Activated CD8-positive, alpha-beta memory T cell treated with anti-CD3 and anti-CD28 coated beads for 4 hours (primary cell): ENCODE measurements at regions not wholly inside any gene's neighbourhood (a gene's known extent, or its start where the extent isn't known, plus 50 kb on each side); places are given as distances from the start of the nearest gene placed in this dataset.

ENCODE experiments used
- DNase-seq, 2 donors: peaks; one replicate each; pipeline ENCODE4 v3.0.0-alpha.2; 2020; ENCODE audit warnings: low read depth in 2 of 2

DNA sequence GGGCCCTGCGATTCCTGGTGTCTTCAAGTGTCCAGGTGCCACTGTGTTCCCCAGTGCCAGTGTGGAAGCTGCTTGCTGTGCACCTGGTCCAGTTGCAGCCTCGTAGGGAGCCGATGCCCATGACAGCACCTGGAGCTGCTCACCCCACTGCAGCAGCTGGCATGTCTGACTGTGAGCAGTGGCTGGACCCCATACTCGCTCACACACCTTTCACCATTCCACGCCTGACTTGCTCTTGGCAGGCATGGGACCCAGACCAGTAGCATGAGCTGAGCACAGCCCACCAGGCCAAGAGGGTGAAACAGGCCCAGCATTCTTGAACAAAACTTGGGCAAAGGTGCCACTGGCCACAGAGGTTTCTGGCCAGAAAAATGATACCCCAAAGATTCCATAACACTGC lies 124.5 kb upstream of the THY1 start:
- DNase-seq, result no peak

DNA sequence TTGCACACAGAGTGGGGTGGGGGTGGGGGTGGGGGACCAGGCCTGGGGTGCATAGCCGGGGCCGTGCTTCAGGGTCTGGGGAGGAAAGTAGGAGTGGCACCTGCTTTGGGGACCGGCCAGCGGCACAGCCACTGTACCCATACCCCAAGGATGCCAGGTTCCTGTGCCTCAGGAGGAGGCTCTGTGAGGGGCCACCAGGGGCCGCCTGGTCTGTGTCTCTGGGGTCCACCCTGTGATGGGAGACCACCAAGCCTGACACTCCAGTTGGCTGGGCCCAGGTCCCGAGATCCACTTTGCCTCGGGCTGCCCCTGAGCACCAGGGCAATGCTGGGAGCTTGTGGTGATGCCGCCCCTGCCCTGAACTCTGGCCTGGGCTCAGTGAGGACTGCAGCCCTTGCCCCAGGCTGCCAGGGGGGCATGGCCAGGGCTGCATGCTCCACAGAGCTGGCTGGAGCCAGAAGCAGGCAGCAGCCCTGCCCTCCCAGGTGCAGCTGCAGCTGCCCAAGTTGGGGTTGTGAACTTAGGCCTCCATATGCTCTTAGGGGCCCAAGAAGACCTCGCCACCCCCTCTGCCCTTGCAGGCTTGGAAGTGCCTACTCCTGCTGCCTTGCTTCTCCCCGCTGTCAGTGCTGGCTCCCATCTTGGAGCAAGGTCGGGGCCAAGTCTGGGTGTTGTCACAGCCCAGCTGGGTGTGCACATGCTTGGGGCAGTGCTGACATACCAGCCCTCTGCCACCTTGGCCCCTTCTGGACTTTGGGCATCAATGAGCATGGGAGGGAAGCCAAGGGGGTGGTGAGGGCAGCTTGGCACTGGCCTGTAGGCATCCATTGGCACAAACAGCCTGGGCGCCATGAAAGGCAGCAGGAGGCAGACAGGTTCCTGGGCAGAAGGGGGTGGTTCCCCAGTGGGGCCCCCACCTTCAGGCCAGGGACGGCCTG lies 123.3 kb upstream of the THY1 start:
- no peak for DNase-seq

DNA sequence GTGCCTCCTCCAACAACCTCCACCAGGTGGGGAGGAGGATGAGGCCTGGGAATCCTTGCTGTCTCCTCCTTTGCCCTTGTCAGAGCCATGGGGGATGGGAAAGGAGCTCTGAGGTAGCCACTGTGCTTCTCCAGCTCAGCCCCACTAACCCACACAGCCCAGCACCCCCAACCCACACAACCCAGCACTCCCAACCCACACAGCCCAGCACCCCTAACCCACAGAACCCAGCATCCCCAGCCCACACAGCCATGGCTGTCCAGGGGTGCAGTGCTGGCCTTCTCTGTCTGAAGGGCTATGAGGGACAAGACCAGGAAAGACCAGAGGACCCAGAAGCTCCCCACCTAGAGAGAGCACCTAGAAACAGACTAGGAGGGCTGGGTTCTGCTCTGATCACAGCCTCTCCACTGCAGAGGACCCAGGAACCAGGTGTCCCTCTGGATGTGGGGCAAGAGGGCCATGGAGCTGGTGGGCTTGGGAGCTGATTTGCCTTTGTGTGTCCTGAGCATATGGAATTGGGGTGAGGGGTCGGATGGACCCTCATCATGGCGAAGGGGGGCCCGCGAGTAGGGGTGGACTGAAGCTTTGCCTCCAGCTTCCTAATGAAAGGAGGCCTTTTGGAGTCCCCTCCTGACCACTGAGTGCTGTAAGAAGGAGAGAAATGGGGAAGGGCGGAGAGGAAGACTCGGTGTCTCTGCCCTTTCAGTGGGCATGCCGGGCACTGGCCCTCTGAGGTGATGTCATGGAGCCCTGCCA lies 117.6 kb upstream of the THY1 start:
- no peak for DNase-seq

DNA sequence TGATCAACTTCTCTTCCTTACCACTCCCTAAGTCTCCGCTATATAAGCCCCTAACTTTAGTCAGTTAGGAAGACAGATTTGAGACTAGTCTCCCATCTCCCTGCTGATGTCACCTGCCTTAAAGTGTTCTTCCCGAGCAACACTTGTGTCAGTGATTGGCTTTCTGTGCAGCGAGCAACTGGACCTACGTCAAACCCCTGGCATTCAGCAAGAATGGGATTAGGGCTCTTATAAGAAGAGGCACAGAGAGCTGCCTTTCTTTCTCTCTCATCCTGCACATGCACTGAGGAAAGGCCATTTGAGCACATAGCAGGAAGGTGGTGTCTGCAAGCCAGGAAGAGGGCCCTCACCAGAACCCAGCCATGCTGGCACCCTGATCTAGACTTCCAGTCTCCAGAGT lies 116.6 kb upstream of the THY1 start:
- no peak for DNase-seq

DNA sequence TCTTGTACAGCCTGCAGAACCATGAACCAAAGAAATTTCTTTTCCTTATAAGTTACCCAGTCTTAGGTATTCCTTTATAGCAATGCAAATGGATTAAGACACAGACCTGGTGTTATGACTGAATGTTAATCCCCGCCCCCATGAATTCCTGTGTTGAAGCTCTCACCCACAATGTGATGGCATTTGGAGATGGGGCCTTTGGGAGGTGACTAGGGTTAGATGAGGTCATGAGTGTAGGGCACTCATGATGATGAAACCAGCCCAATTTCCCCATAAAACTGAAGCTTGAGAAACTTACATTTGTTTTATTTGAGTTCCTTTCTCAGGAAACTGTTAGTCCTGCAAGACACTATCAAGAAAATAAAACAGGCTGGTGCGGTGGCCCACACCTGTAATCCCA lies 115.8 kb upstream of the THY1 start:
- DNase-seq, result no peak

DNA sequence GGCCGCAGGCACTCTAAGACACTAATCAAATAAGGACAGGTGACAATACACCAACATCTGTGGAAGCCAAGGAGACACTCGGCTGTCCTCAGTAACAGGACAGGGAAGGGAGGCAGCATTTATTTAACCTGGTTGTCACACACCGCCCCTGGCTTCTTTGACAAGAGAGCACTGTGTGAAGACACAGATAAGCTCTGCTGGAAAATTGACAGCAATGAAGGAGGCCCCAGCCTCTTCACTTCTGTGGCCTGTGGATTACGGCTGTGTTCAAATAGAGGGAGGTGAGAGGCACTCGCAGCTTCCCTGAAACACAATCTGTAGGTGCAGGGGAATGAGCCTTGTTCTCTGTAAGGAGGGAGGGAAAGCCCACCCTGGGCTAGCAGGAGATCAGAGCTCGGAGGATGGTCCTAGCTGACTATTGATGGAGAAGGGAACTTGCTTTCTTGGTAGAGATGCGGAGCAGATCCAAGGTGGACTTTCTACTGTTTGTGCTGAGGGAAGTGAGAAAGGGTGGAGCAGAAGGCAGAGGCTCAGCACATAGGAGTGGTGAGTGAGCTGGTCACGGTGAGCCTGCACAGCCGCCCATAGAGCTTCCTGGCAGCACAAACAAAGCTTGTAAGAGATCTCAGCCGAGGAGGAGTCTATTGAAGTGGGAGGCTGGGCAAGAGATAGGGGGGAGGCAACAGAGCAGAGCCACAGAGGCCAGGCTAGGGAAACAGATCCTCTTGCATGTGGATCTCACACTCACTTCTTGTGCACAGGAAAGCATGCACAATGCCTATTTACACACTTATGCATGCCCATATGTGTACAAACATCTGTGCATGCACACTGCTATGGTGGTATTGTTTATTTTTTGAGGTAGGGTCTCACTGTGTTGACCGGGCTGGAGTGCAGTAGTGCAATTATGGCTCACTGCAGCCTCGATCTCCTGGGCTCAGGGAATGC lies 114.6 kb upstream of the THY1 start:
- DNase-seq, result no peak

DNA sequence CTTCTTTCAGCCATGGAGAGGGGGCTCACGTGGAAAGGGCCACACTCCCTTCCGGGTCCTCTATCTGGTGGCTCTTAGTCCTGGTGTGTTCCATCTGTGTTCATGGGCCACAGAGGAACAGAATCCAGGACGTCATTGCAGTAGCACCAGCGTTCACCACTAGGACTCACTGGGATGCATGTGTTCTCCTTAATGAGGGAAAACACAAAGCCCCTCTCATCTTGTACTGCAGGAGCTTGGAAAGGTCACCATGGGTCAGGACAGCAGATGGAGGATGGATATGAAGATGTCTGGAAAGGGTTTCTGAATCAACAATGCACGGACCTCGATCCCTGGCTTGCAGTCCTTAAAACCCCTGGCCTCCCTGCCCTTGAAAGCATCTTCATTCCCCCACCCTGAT lies 113.8 kb upstream of the THY1 start:
- DNase-seq, result no peak

DNA sequence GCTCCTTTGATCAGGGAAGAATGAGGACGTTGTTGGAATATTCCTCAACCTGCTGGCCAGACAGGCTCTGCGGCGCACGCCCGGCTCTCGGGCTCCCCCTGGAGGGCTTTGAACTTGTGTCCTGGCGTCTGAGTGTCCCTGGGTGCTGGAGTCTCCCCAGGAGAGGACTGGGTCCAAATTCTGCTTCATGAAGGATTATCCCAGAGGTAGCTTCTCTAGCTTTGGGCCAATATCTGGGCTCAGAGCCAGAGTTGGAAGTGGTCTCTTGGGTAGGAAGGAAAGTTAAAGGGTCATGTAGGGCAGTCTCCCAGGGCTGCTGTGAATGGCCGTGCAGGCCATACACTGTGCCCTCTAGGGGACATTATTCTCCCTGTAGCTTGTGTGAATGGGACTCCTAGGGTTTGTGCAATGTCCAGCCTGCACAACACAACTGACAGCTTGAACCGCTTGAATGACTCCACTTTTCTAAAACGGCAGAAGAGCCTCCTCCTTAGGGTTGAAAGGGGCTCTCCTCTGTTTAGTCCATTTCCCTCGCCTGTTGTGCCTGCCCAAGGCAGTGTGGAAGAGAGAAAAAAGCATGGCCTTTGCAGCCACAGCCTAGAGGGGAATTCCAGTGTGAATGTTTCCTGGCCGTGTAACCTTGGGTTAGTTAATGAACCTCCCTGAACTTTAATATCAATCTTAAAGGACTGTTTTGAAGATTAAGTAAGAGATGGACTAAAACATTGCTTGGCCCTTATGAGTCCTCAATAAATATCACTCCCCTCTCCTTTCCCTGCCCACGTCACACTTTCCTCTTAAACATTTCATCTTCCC lies 111.2 kb upstream of the THY1 start:
- DNase-seq, result peak in 1 of 2 donors; percentile 1

DNA sequence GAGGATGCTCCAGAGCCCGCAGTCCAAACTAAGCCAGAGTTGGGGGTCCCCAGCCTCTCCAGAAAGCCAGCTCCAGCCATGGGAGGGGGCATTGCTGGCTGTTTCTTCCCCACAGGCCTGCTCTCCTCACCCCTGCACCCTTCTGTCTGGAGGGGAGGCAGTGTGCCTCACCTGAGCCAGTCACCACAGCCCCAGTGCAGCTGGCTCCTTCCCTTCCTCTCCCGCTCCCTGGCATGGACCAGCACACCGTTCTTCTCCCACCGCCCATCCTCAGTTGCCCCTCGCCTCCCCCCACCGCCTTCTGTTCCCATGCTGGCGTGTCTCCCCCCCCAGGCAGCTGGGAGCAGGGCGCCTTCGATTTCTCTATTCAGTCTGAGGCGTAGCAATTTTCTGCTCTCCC lies 110.5 kb upstream of the THY1 start:
- no peak for DNase-seq

DNA sequence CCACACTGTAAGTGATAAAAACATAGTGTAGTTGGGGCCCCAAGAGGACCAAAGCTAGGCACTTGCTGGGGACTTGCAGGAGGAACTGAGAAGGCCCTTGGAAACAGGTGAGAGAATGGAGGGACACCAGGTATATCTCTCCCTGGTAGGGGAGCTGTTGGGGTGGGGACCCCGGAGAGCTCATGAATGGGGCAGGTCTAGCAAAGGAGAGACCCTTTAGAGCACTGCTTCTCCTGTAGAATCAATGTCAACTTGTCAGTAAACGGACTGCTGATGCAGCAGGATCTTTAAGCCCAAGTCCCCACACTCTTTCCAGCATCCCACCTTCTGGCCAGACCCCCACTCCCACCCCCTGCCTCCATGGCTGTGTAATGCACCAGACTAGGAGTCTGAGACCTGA lies 109.6 kb upstream of the THY1 start:
- no peak for DNase-seq

DNA sequence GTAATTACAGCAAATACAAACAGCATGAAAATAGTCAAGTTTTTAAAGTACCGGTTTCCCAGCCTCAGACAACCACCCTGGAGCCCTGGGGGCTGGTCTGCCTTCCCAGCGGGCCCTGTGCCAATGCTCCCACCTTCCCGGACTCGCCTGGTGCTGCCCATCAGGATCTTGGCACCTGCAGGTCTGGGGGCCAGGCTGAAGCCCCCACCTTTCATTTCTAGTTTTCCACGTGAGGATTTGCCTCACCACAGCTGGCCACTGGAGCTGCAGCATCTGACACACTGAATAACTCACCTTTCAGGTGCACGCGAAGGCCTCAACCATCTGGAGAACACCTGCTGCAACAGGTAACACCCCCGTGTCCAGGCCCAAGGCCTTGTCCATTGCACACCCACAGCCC lies 108.7 kb upstream of the THY1 start:
- no peak for DNase-seq

DNA sequence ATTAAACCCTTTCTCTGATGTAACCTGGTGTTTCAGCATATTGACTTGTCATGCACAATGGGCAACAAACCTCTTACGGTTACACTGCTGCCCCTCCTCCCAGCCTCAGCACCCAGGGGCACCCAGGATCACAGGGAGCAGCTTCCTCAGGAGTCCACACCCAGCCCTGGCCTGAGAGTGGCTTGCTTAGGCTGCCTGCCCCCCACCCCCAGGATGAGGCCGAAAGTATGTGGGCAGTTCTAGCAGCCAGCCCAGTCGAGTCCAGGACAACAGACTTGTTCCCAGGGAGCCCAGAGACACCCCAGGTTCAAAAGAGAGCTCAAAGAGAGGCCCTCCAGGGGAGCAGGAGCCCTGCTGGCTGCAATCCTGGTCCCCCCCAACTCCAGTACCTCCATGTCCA lies 108.1 kb upstream of the THY1 start:
- no peak for DNase-seq

DNA sequence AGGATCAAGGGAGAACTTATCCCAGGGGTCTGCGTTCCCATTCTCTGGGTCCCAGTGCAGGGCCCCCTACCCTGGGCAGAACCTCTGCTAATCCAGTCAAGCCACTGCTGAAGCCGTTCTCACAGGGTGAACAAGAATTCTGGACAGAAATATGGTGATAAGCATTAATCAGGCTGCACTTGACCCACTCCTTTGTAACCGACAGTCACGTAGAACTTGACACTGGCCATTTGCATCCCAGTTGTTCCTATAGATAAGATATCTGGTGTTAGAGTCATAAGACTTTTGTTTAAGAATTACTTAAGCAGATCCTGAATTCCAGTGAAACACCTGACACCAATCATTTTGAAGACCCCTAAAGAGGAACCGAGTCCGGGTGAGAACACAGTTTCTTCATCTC lies 107.5 kb upstream of the THY1 start:
- DNase-seq, result no peak

DNA sequence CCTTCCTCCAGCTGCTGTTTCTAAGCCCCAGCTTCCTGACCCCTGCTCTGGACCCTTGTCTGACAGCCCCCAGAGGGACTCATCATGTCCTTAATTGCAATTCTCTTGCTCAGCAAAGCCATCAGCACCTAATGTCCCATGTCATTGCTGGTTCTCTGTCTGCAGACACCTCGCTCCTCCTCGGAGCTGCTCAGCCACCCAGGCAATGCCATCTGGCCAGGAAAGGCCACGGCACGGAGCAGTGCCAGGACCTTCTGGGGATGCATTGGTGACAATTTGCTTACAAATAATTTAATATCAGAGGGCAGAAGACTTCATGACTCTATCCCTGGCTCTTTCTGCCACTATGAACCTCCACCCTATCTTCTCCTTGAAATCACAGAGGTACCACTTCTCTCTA lies 107.0 kb upstream of the THY1 start:
- DNase-seq, result no peak

DNA sequence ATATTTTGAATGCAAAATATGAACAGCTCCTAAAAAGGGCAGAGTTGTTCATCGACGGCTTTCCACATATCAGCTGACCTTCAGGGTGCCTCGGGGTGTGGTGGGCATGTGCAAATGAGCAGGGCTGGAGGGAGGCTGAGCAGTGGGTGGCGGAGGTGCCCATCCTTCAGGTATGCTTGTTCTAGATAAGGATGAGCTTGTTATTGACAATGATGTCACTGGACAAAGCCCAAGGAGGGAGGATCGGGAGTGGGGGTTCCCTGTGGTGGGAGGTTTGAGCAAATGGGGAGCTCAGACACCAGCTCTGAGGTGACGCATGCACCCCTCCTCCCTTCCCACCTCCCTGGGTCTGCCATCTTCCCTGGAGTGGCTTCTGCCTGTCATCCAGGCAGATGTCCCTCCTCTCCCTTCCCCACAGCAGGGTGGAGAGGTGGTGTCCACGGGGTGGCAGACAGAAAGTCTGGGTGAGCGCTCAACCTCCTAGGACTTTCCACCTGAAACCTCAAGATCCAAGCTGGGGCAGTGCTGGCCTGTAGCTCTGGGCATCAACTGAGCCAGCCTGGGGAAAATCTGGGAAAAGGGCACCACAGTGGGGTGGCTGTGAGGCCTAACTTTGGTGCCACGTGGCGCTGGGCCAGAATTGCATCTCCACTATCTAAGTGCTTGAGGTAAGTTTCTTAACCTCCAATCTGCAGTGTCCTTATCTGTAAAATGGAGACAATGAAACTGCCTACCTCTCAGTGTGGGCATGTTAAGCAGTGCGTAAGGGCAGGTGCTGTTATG lies 106.3 kb upstream of the THY1 start:
- no peak for DNase-seq

DNA sequence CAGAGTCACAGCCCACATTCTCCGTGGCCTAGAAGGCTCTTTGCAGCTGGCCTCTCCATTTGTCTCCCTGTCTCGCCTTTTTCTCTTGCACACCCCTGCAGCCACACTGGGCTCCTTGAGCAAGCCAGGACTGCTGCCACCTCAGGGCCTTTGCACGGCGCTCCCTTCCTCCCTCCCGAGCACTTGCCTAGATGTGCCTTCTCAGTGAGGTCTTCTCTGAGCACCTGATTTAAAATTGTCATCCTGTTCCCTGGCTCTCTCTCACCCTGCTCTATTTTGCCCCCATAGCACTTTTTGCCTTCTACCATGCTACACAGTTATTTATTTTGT lies 102.9 kb upstream of the THY1 start:
- DNase-seq, result no peak

DNA sequence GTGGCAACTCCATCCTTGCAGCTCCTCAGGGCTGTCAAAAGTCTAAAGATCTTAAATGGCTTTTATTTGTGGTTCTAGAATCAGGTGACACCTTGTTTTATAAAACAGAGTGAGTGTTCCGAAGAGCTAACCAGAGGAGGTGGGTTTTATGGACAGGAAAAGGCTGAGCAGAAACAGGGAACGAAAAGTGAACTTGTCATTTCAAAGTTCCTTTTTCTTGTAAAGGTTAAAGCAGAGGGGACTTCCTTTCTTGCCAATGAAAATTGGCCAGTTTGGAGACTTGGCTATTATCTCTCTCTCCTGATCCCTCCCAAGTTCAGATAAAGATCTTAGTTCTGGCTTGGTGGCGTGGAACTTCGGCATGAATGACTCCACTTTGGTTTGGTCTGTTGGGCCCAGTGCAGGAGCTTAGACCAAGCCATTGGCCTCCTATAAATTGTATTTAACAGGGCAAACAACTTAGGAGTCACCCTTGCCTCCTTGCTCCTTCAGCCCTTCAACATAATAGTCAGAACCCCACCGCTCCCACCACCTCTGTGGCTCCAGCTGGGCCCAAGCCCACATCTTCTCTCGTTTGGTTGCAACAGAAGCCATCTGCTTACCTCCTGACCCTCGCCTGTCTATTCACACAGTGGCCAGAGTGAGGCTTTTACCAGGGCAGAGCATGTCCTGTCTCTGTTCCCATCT lies 102.4 kb upstream of the THY1 start:
- DNase-seq, result no peak

DNA sequence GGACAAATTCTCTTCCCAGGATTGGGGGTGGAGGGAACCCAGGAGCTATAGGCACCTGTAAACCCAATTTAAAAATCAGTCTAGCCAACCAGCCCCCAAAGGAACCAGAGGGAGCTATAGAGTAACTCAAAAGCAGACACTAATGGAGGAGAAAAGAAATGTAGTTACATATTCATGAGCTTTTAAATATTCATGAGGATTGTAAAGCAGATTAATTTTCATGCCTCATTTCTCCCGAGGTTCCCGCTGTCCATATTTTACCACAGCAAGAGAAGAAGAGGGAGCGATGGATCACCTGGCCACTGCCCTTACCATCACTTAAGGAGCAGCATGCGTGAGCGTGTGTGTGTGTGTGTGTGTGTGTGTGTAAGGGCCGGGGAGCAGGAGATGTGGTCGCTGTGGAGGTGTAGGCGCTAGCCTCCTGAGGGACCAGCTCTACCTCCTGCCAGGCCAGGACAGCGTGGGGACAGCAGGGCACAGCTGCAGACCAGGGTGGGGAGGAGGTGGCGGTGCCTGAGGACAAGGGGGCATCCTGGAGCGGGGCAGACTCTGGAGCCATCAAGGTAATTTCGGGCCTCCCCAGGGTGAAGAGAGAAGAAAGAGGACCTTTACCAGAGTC lies 100.7 kb upstream of the THY1 start:
- DNase-seq, result no peak

DNA sequence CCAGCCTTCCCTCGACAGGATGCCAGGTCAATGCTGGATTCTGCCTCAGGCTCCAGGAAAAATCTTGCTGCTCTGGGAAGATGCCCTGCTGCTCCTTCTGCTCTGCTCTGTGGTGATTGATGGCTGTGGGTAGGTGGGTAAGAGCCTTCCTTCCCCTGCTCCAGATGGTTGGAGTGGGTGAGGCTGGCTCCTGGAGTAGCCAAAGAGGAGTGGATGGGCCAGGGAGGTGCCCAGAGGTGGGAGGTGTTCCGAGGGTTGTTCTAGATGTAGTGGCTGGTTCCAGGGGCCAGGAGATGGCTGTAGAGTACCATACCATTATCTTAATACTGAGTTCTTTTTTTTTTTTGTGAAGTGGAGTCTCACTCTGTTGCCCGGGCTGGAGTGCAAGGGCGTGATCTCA lies 99.6 kb upstream of the THY1 start:
- no peak for DNase-seq

DNA sequence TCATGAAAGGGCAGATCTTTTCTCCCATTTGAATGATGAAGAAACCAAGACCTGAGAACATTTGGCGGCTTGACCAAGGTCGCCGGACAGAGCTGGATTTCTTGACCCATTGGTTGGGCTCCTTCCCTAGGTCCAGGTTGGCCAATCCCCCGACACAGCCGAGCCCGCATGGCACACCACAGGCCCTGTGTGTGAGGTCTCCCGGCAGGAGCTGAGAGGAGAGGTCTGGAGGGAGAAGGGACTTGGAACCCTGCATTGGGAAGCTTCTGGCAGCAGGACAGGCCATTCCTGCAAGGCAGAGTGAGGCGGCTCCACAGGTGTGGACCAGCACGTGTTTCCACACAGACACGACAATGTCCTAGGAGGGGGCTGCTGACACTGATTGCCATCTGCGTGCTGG lies 98.6 kb upstream of the THY1 start:
- no peak for DNase-seq
